Activated CD4-positive, alpha-beta memory T cell treated with anti-CD3 and anti-CD28 coated beads for 36 hours (primary cell): ENCODE measurements at regions not wholly inside any gene's neighbourhood (a gene's known extent, or its start where the extent isn't known, plus 50 kb on each side); places are given as distances from the start of the nearest gene placed in this dataset.
"Not testable (repeated sequence)": the region's sequence is repeated elsewhere in the genome, so short reads cannot be mapped to it uniquely, and the experiment has no call there.

Experiments
- CTCF ChIA-PET: fragments of 350-600 bp; sonication (Branson Sonifier 250); formaldehyde crosslinking; loops from one replicate; lab custom pipeline; 2021; ENCODE audit warnings: antibody characterized with exemption, inconsistent platforms; lab: Charles Lee
- POLR2A ChIA-PET: fragments of 350-600 bp; sonication (Branson Sonifier 250); formaldehyde crosslinking; loops from one replicate; lab custom pipeline; 2021; ENCODE audit warnings: antibody characterized with exemption; lab: Charles Lee
- DNase-seq: peaks from one replicate; pipeline ENCODE4 v3.0.0-alpha.2; 2020
- H3K27ac Mint-ChIP-seq: one replicate; pipeline ENCODE4 v1.8.0; 2021; ENCODE audit warnings: mixed read lengths
- H3K27me3 Mint-ChIP-seq: one replicate; pipeline ENCODE4 v1.8.0; 2021; ENCODE audit warnings: mixed read lengths
- H3K36me3 Mint-ChIP-seq: one replicate; pipeline ENCODE4 v1.8.0; 2021; ENCODE audit warnings: mixed read lengths
- H3K4me1 Mint-ChIP-seq: one replicate; pipeline ENCODE4 v1.8.0; 2021; ENCODE audit warnings: low read depth, mixed read lengths
- H3K4me3 Mint-ChIP-seq: one replicate; pipeline ENCODE4 v1.8.0; 2021; ENCODE audit warnings: mild to moderate bottlenecking, mixed read lengths
- H3K9me3 Mint-ChIP-seq: one replicate; pipeline ENCODE4 v1.8.0; 2021; ENCODE audit warnings: mixed read lengths
- intact Hi-C: fragments of 100-400 bp; cut with micrococcal nuclease; formaldehyde crosslinking; loops from one replicate; pipeline ENCODE4 v1.15.1; 2023

GRCh38 chr5:72599065-72599433 lies 91.8 kb upstream of the ZNF366 start:
- Mint-ChIP-seq H3K9me3 (no peaks in the 10 kb centered on the region), H3K27me3 (no peaks in the 10 kb centered on the region), H3K27ac (no peak overlapping the region), H3K4me1 (no peaks in the 10 kb centered on the region), H3K4me3 (no peak overlapping the region), H3K36me3 (no peaks in the 10 kb centered on the region)
- intact Hi-C loops = no loop called here
- CTCF ChIA-PET = no interaction called here
- no peak for DNase-seq
- POLR2A ChIA-PET = no interaction called here

DNA sequence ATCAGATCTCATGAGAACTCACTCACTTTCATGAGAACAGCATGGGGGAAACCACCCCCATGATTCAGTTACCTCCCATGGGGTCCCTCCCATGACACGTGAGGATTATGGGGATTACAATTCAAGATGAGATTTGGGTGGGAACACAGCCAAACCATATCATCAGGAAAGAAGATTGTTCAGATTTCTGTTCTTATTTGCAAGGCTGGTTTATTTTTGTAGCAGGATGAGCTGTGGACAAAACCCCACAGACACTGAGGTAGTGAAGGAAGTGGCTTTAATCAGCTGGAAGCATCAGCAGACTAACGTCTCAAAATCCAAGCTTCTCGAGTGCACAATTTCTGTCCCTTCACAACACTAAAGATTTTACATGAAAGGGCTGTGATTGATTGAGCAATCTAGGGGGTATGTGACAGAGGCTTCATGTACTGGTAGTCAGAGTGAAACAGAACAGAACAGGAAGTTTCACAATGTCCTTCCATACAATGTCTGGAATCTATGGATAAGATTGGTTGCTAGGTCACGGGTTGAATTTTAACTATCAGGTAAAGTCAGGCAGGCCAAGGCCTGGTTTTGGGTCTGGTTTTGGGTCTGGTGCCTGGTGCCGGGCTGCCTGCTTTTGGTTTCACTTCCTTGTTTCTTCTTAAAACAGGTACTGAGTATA lies 91.3 kb upstream of the ZNF366 start:
- DNase-seq = no peak
- no peak overlapping the region for H3K27ac Mint-ChIP-seq
- ChIA-PET CTCF (no interaction called here), POLR2A (no interaction called here)
- no peaks in the 10 kb centered on the region for H3K4me1 Mint-ChIP-seq
- H3K9me3 Mint-ChIP-seq = no peaks in the 10 kb centered on the region
- no peaks in the 10 kb centered on the region for H3K27me3 Mint-ChIP-seq
- no peak overlapping the region for H3K4me3 Mint-ChIP-seq
- H3K36me3 Mint-ChIP-seq = no peaks in the 10 kb centered on the region
- intact Hi-C loops = no loop called here

GRCh38 chr5:72597456-72597948 lies 90.3 kb upstream of the ZNF366 start:
- no peak overlapping the region for H3K27ac Mint-ChIP-seq
- no peaks in the 10 kb centered on the region for H3K9me3 Mint-ChIP-seq
- no peak for DNase-seq
- H3K27me3 Mint-ChIP-seq = no peaks in the 10 kb centered on the region
- H3K4me1 Mint-ChIP-seq = no peaks in the 10 kb centered on the region
- ChIA-PET CTCF (no interaction called here), POLR2A (no interaction called here)
- intact Hi-C loops = no loop called here
- H3K4me3 Mint-ChIP-seq = no peak overlapping the region
- H3K36me3 Mint-ChIP-seq = no peaks in the 10 kb centered on the region

DNA sequence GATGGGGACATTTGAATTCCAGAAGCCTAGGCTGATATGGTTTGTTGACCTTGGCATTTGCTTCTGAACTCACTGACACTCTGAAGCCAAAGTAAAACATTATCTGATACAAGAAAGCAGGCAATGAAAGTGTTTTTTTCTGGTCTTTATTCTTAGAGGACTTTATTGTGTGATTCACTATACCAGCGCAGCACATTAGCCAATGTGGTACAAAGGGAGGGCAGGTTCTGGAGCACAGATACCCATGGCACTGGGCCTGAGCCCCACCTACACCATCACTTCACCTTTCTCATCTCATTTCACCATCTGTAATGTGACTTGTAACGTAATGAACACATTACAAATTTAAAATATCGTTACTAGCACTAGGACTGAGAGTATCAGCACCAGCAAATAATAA lies 89.7 kb upstream of the ZNF366 start:
- no peak for DNase-seq
- Mint-ChIP-seq H3K27ac (no peak overlapping the region), H3K36me3 (no peaks in the 10 kb centered on the region), H3K4me3 (no peak overlapping the region), H3K27me3 (no peaks in the 10 kb centered on the region), H3K9me3 (no peaks in the 10 kb centered on the region), H3K4me1 (no peaks in the 10 kb centered on the region)
- POLR2A ChIA-PET = no interaction called here
- CTCF ChIA-PET = no interaction called here
- intact Hi-C loops = no loop called here

GRCh38 chr5:72588640-72589039 lies 81.4 kb upstream of the ZNF366 start:
- Mint-ChIP-seq H3K4me3 (no peak overlapping the region), H3K27ac (no peak overlapping the region), H3K27me3 (peaks cover 6% of the 10 kb centered on the region), H3K4me1 (peaks cover 5% of the 10 kb centered on the region), H3K36me3 (no peaks in the 10 kb centered on the region), H3K9me3 (no peaks in the 10 kb centered on the region)
- CTCF ChIA-PET = no interaction called here
- intact Hi-C loops = no loop called here
- POLR2A ChIA-PET = no interaction called here
- DNase-seq = no peak

- Mint-ChIP-seq H3K27ac (no peak overlapping the region), H3K4me1 (peaks cover 7% of the 10 kb centered on the region), H3K9me3 (peaks cover 3% of the 10 kb centered on the region), H3K27me3 (peaks cover 9% of the 10 kb centered on the region), H3K4me3 (no peak overlapping the region), H3K36me3 (no peaks in the 10 kb centered on the region)
- ChIA-PET POLR2A (no interaction called here), CTCF (no interaction called here)
- no peak for DNase-seq
- intact Hi-C loops = no loop called here
Measured at GRCh38 chr5:72587661-72588308, 80.6 kb upstream of the ZNF366 start.

DNA sequence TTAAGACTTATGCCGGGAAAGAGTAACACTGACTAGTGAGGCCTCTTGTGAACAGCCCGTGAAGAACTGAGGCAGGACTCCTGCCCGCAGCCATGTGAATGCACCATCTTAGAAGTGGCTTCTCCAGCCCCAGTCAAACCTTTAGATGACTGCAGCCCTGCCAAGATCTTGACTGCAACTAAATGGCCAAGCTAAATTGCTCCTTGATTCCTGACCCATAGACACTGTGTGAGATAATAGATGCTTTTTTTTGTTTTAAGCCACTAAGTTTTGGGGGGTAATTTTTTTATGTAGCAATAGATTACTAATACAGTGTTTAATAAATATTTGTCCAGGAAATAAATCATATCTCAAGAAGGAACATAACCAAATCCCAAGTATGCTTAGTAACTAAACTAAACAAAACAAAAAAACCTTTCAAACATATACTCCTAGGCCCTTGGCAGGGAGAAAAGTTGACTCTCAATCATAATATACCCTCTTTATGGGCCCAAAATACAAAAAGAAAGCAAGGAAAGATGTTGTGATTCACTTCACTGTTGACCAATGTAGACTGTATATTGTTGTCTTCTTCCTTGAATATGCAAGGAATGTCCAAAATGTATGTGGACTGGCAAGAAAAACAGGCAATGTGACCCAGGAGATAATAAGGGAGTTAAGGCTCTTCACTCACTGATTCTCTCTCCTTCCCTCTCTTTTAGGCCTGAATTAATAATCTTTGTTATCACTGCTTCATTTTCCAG lies 79.7 kb upstream of the ZNF366 start:
- H3K4me3 Mint-ChIP-seq = no peak overlapping the region
- intact Hi-C loops = no loop called here
- ChIA-PET POLR2A (no interaction called here), CTCF (no interaction called here)
- H3K9me3 Mint-ChIP-seq = peaks cover 7% of the 10 kb centered on the region
- DNase-seq = no peak
- peaks cover 11% of the 10 kb centered on the region for H3K27me3 Mint-ChIP-seq
- H3K36me3 Mint-ChIP-seq = peaks cover 1% of the 10 kb centered on the region
- H3K27ac Mint-ChIP-seq = no peak overlapping the region
- peaks cover 7% of the 10 kb centered on the region for H3K4me1 Mint-ChIP-seq

GRCh38 chr5:72584466-72584865 lies 77.3 kb upstream of the ZNF366 start:
- Mint-ChIP-seq H3K36me3 (peaks cover 2% of the 10 kb centered on the region), H3K4me3 (no peak overlapping the region), H3K4me1 (peaks cover 7% of the 10 kb centered on the region), H3K27ac (no peak overlapping the region), H3K27me3 (peaks cover 11% of the 10 kb centered on the region), H3K9me3 (peaks cover 14% of the 10 kb centered on the region)
- DNase-seq = no peak
- POLR2A ChIA-PET = no interaction called here
- intact Hi-C loops = no loop called here
- CTCF ChIA-PET = interaction anchor here (2.0 kb wide), 1 partner anchor 27 kb away, joined by 4 read pairs; no protein-coding TSS in a partner anchor

- peaks cover 12% of the 10 kb centered on the region for H3K27me3 Mint-ChIP-seq
- H3K4me1 Mint-ChIP-seq, H3K27ac Mint-ChIP-seq, CTCF ChIA-PET, H3K4me3 Mint-ChIP-seq, H3K36me3 Mint-ChIP-seq, DNase-seq, intact Hi-C loops, POLR2A ChIA-PET: not testable (repeated sequence)
- peaks cover 20% of the 10 kb centered on the region for H3K9me3 Mint-ChIP-seq
Measured at GRCh38 chr5:72579290-72579689, 72.1 kb upstream of the ZNF366 start.

DNA sequence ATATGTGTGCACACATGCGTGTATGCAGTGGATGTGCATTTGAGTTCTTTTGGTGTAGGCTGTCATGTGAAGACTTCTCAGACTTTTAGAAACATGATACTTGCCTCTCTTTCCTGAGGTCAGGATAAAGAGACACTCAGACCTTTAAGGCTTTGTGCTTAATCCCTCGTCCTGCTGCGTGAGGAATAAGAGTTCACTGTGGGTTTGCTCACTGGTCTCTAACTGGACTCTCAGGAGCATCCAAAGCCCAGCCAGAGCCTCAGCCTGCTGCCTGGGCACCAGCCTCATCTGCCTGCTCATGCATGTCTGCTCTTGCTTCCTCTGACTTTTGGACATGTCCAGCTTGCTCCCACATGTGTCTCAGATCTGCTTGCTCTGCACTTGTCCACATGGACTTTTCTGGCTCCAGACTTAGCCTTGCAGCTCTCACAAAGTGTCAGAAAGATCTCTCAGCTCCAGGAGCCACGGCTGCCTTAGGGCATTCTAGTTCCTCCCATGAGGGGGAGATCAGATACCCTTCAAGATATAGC lies 65.1 kb upstream of the ZNF366 start:
- CTCF ChIA-PET = no interaction called here
- Mint-ChIP-seq H3K4me3 (no peak overlapping the region), H3K27ac (no peak overlapping the region), H3K27me3 (peaks cover 16% of the 10 kb centered on the region), H3K4me1 (no peaks in the 10 kb centered on the region), H3K36me3 (no peaks in the 10 kb centered on the region), H3K9me3 (no peaks in the 10 kb centered on the region)
- DNase-seq = no peak
- POLR2A ChIA-PET = no interaction called here
- intact Hi-C loops = no loop called here

DNA sequence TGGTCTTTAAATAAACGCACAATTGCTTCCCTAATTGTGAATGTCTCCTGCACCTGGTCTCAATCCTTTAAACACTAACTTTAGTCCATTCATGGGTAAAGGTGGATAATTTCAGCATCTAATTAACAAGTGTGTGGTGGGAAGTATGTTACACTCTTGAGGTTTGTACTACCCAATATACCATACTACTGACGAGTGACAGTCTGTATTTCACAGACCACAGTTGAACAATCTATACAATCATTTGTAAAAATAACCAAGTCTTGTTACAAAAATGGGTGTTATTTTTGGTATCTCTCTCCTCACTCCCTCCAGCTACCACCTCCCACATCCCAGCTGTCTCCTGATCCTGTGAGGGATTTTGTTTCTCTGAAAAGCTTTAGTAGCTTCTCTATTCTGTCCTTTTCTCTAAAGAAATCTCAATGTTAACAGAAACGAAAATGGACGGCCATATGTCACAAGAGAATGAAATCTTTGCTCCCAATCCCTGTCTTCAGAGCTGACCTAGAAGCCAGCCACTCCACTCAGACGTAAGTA lies 62.3 kb upstream of the ZNF366 start:
- intact Hi-C loops = no loop called here
- Mint-ChIP-seq H3K9me3 (no peaks in the 10 kb centered on the region), H3K4me1 (no peaks in the 10 kb centered on the region), H3K27ac (no peak overlapping the region), H3K36me3 (no peaks in the 10 kb centered on the region), H3K4me3 (no peak overlapping the region), H3K27me3 (peaks cover 14% of the 10 kb centered on the region)
- CTCF ChIA-PET = no interaction called here
- POLR2A ChIA-PET = no interaction called here
- no peak for DNase-seq

DNA sequence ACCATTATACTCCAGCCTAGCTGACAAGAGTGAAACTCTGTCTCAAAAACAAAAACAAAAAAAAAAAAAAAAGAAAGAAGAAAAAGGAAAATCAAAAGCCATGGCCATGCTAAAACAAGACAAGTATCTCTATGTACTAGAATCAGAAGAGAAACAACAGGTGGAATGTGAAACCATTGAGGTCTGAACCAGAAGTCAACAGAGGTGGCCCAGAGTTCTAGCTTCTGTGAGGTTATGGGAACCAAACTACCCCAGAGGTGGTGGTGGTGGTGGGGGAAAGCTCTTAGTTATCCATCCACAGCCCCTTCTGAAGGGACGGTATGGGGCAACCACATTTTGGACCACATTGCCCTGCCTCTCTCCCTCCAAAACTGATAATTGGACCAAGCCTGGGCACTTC lies 59.5 kb upstream of the ZNF366 start:
- no peak for DNase-seq
- ChIA-PET POLR2A (interaction anchor here (0.7 kb wide), 1 partner anchor 153 kb away, joined by 3 read pairs; no protein-coding TSS in a partner anchor), CTCF (interaction anchor here (1.4 kb wide), 1 partner anchor 11 kb away, joined by 3 read pairs; no protein-coding TSS in a partner anchor)
- intact Hi-C loops = no loop called here
- Mint-ChIP-seq H3K27me3 (peaks cover 11% of the 10 kb centered on the region), H3K4me1 (no peaks in the 10 kb centered on the region), H3K27ac (no peak overlapping the region), H3K4me3 (no peak overlapping the region), H3K36me3 (no peaks in the 10 kb centered on the region), H3K9me3 (no peaks in the 10 kb centered on the region)
